ENCODE measurements at regions not wholly inside any gene's neighbourhood (a gene's known extent, or its start where the extent isn't known, plus 50 kb on each side); places are given as distances from the start of the nearest gene placed in this dataset.

- H3K27ac ChIP-seq, result no peak overlapping the region
- no peak for TF ChIP-seq CTCF (conservative IDR thresholded peaks at IDR 0.05)
Observed at GRCh38 chr1:165025805-165026204, 330.7 kb downstream of the LMX1A start.

DNA sequence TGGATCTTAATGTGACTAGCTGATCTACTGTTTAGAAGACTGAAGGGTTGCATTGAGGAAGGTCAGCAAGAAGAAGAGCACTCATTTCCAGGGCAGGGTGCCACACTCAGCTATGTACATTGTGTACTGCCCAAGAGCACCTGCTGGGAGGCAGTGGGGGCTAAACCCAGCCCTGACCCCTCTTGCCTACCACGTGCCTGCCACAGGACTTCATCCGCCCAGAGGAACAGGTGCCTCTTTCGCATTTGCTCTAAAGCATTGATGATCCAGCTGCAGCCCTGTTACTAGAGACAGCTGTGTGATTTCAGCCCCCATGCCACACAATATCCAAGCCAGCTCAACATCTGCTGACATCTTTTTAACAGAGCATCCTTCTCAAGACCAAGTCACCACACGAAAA, 341.8 kb downstream of the LMX1A start:
- TF ChIP-seq CTCF (conservative IDR thresholded peaks at IDR 0.05), result no peak
- H3K27ac ChIP-seq, result no peak overlapping the region

DNA sequence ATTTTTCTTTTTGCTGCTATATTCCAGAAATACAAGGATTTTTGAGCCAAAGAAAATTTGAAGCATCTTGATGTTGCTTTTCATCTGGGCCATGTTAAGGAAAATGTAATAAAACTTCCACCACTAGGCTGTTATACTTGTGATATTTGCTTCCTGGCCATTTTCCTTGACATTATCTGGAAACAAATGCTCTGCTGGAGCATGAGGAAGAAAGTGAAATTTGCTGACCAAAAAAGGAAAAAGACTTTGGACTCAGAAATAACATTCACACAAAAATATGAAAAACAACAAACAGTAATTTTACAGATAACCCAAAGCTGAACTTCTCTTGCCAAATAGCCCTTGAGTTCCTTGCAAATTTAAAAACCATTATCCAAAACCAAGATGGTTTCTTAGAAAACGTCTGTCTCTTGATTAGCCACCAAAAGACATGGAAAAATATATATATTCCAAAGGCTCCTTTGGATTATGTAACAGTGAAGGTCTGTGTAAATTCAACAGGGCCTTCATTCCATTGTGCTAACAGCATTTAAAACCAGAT, 344.5 kb downstream of the LMX1A start:
- TF ChIP-seq CTCF (conservative IDR thresholded peaks at IDR 0.05), result no peak
- no peak overlapping the region for H3K27ac ChIP-seq

GRCh38 chr1:165011186-165011585, 345.3 kb downstream of the LMX1A start:
- H3K27ac ChIP-seq, result no peak overlapping the region
- TF ChIP-seq CTCF (conservative IDR thresholded peaks at IDR 0.05), result no peak

DNA sequence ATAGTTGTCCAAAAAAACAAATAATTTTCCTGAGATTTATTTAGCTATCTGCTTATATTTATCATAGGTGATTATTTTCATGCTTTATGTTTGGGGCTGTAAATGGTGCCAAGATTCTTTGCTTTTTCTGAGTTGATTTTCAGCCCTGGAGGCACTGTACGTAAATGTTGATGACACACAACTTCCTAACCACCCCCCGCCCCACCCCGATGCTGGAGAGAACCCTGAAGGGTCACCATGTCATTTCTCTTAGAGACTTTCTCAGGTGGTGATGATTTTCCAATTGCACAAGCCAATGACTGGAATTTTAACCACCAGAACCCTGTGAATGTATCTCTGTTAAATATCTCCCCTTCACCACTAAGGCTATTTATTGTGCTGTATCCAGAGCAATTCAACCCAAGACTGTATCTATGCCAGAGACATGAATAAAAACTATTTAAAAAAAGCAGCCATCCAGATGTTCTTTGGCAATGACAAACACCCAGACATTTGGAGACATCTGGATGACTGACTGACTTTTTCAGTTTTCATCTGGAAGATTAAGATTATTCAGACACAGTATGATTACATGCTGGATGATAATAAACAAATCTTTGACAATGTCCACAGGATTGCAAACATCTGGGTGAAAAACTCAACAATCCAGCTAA, 346.0 kb downstream of the LMX1A start:
- TF ChIP-seq CTCF (conservative IDR thresholded peaks at IDR 0.05), result no peak
- no peak overlapping the region for H3K27ac ChIP-seq

GRCh38 chr1:165006831-165007230, 349.7 kb downstream of the LMX1A start:
- no peak for TF ChIP-seq CTCF (conservative IDR thresholded peaks at IDR 0.05)
- H3K27ac ChIP-seq, result no peak overlapping the region

- TF ChIP-seq CTCF (conservative IDR thresholded peaks at IDR 0.05), result no peak
Observed at GRCh38 chr1:164999146-164999545, 357.4 kb downstream of the LMX1A start.

More at GRCh38 chr1:164999146-164999545, 357.4 kb downstream of the LMX1A start:
- no peak overlapping the region for H3K27ac ChIP-seq

Measured in VCaP (cell line).